ENCODE measurements at regions not wholly inside any gene's neighbourhood (a gene's known extent, or its start where the extent isn't known, plus 50 kb on each side); places are given as distances from the start of the nearest gene placed in this dataset.

GRCh38 chr10:47237316-47238260 lies 62.4 kb upstream of the GDF10 start:
- Histone ChIP-seq H2AFZ (ENCODE audit: low read length) (no peak overlapping the region), H3K4me2 (ENCODE audit: low read depth, low read length) (no peak overlapping the region), H3K79me2 (ENCODE audit: low read length) (no peaks in the 10 kb centered on the region), H3F3A (ENCODE audit: insufficient read depth, low read length) (no peaks in the 10 kb centered on the region), H3K9me2 (replicated peaks; ENCODE audit: insufficient read depth, low read length) (no peaks in the 10 kb centered on the region), H3K4me1 (ENCODE audit: low read length) (no peaks in the 10 kb centered on the region), H3K9ac (ENCODE audit: low read length) (no peak overlapping the region), H4K20me1 (ENCODE audit: insufficient read depth, low read length) (no peaks in the 10 kb centered on the region), H3K4me3 (ENCODE audit: low read length) (no peak overlapping the region), H3K27ac (ENCODE audit: low read length) (no peak overlapping the region), H3K36me3 (replicated peaks; ENCODE audit: insufficient read depth, low read length) (no peaks in the 10 kb centered on the region), H3K9me3 (replicated peaks; ENCODE audit: insufficient read depth, low read length) (no peaks in the 10 kb centered on the region), H3K27me3 (replicated peaks; ENCODE audit: insufficient read depth, low read length) (no peaks in the 10 kb centered on the region)
- no peak for TF ChIP-seq EZH2 (optimal IDR thresholded peaks at IDR 0.05; ENCODE audit: low read depth, low read length)
- TF ChIP-seq EZH2phosphoT487 (IDR thresholded peaks at IDR 0.05; ENCODE audit: low read length): no peak
- no peak for TF ChIP-seq CTCF (IDR thresholded peaks at IDR 0.05; ENCODE audit: low read length)
- no peak for DNase-seq

- Histone ChIP-seq H2AFZ (ENCODE audit: low read length) (no peak overlapping the region), H3K27me3 (replicated peaks; ENCODE audit: insufficient read depth, low read length) (no peaks in the 10 kb centered on the region), H3F3A (ENCODE audit: insufficient read depth, low read length) (no peaks in the 10 kb centered on the region), H3K36me3 (replicated peaks; ENCODE audit: insufficient read depth, low read length) (no peaks in the 10 kb centered on the region), H3K4me1 (ENCODE audit: low read length) (no peaks in the 10 kb centered on the region), H3K9me3 (replicated peaks; ENCODE audit: insufficient read depth, low read length) (no peaks in the 10 kb centered on the region), H3K4me3 (ENCODE audit: low read length) (no peak overlapping the region), H3K79me2 (ENCODE audit: low read length) (no peaks in the 10 kb centered on the region), H3K9me2 (replicated peaks; ENCODE audit: insufficient read depth, low read length) (no peaks in the 10 kb centered on the region), H3K27ac (ENCODE audit: low read length) (no peak overlapping the region), H3K4me2 (ENCODE audit: low read depth, low read length) (no peak overlapping the region), H4K20me1 (ENCODE audit: insufficient read depth, low read length) (no peaks in the 10 kb centered on the region), H3K9ac (ENCODE audit: low read length) (no peak overlapping the region)
- TF ChIP-seq CTCF (IDR thresholded peaks at IDR 0.05; ENCODE audit: low read length): no peak
- no peak for TF ChIP-seq EZH2phosphoT487 (IDR thresholded peaks at IDR 0.05; ENCODE audit: low read length)
- TF ChIP-seq EZH2 (optimal IDR thresholded peaks at IDR 0.05; ENCODE audit: low read depth, low read length): no peak
- no peak for DNase-seq
These were observed 61.5 kb upstream of the GDF10 start for GRCh38 chr10:47238331-47239095.

- no peaks in the 10 kb centered on the region for H3K9me2 ChIP-seq (replicated peaks; ENCODE audit: insufficient read depth, low read length)
- H3F3A ChIP-seq (ENCODE audit: insufficient read depth, low read length): no peaks in the 10 kb centered on the region
- no peaks in the 10 kb centered on the region for H4K20me1 ChIP-seq (ENCODE audit: insufficient read depth, low read length)
- H3K9me3 ChIP-seq (replicated peaks; ENCODE audit: insufficient read depth, low read length): no peaks in the 10 kb centered on the region
- H2AFZ ChIP-seq (ENCODE audit: low read length): no peak overlapping the region
- H3K36me3 ChIP-seq (replicated peaks; ENCODE audit: insufficient read depth, low read length): no peaks in the 10 kb centered on the region
- no peak overlapping the region for H3K4me2 ChIP-seq (ENCODE audit: low read depth, low read length)
- no peak for TF ChIP-seq CTCF (IDR thresholded peaks at IDR 0.05; ENCODE audit: low read length)
- TF ChIP-seq EZH2phosphoT487 (IDR thresholded peaks at IDR 0.05; ENCODE audit: low read length): no peak
- no peak for TF ChIP-seq EZH2 (optimal IDR thresholded peaks at IDR 0.05; ENCODE audit: low read depth, low read length)
- H3K9ac ChIP-seq (ENCODE audit: low read length): no peak overlapping the region
- H3K4me3 ChIP-seq (ENCODE audit: low read length): no peak overlapping the region
- H3K4me1 ChIP-seq (ENCODE audit: low read length): no peaks in the 10 kb centered on the region
- H3K27ac ChIP-seq (ENCODE audit: low read length): no peak overlapping the region
- H3K27me3 ChIP-seq (replicated peaks; ENCODE audit: insufficient read depth, low read length): no peaks in the 10 kb centered on the region
- H3K79me2 ChIP-seq (ENCODE audit: low read length): no peaks in the 10 kb centered on the region
- DNase-seq: no peak
These were observed 60.8 kb upstream of the GDF10 start for GRCh38 chr10:47239211-47239610.
